PC-3 (cell line): ENCODE measurements at regions not wholly inside any gene's neighbourhood (a gene's known extent, or its start where the extent isn't known, plus 50 kb on each side); places are given as distances from the start of the nearest gene placed in this dataset.

ENCODE experiments used
- ATAC-seq: fragments of 200-7000 bp; cut with Tn5 transposase; 2 replicates; pipeline ENCODE4 v1.9.1; 2020; ENCODE audit warnings: mild to moderate bottlenecking, moderate library complexity
- BruUV-seq: library from RNA; stranded (reverse); fragments of 400-500 nt; replicated peaks from 2 replicates; lab custom pipeline; 2021; lab: Mats Ljungman, UMichigan
- CTCF ChIA-PET: fragments of 300-600 bp; sonication (Branson Sonifier 250); formaldehyde crosslinking; loops from one replicate; lab custom pipeline; 2022; ENCODE audit warnings: antibody characterized with exemption; lab: Charles Lee
- POLR2A ChIA-PET: fragments of 300-600 bp; sonication (Branson Sonifier 250); formaldehyde crosslinking; loops from one replicate; lab custom pipeline; 2022; ENCODE audit warnings: antibody characterized with exemption; ENCODE audit not compliant: unreplicated experiment; lab: Charles Lee
- DNase-seq: peaks from one replicate; pipeline ENCODE4 v3.0.0-alpha.2; 2015
- H2AFZ ChIP-seq: fragments of 300-600 bp; sonication (generic); 2 replicates; pipeline ENCODE4 v1.6.0; 2016; ENCODE audit warnings: antibody characterized with exemption, low read length
- H3F3A ChIP-seq: fragments of 300-600 bp; sonication (generic); one replicate; pipeline ENCODE4 v1.6.0; 2017; ENCODE audit warnings: antibody characterized with exemption, low read length, control low read depth, mild to moderate bottlenecking; ENCODE audit not compliant: unreplicated experiment
- H3K27ac ChIP-seq: fragments of 300-600 bp; sonication (generic); 2 replicates; pipeline ENCODE4 v1.5.1; 2016; ENCODE audit warnings: mild to moderate bottlenecking, low read length
- H3K27me3 ChIP-seq: fragments of 300-600 bp; sonication (generic); 2 replicates; pipeline ENCODE4 v1.6.1; 2016; ENCODE audit warnings: low read length, mixed read lengths
- H3K36me3 ChIP-seq: fragments of 300-600 bp; sonication (generic); 2 replicates; pipeline ENCODE4 v1.6.1; 2016; ENCODE audit warnings: low read depth, mixed run types, low read length, mixed read lengths
- H3K4me1 ChIP-seq: fragments of 300-600 bp; sonication (generic); 2 replicates; pipeline ENCODE4 v1.5.1; 2016; ENCODE audit warnings: low read length; ENCODE audit not compliant: insufficient read depth
- H3K4me2 ChIP-seq: fragments of 300-600 bp; sonication (generic); 2 replicates; pipeline ENCODE4 v1.6.0; 2016; ENCODE audit warnings: low read length
- H3K4me3 ChIP-seq: fragments of 300-600 bp; sonication (generic); 2 replicates; pipeline ENCODE4 v1.5.1; 2016; ENCODE audit warnings: mild to moderate bottlenecking, low read length, mixed read lengths
- H3K79me2 ChIP-seq: fragments of 300-600 bp; sonication (generic); 2 replicates; pipeline ENCODE4 v1.6.1; 2017; ENCODE audit warnings: low read length, mixed read lengths
- H3K9ac ChIP-seq: fragments of 300-600 bp; sonication (generic); 2 replicates; pipeline ENCODE4 v1.6.0; 2016; ENCODE audit warnings: mild to moderate bottlenecking, low read length
- H3K9me2 ChIP-seq: fragments of 300-600 bp; sonication (generic); replicated peaks from 2 replicates; pipeline ENCODE4 v1.6.1; 2016; ENCODE audit warnings: mixed run types, low read length, mixed read lengths
- H3K9me3 ChIP-seq: fragments of 300-600 bp; sonication (generic); 2 replicates; pipeline ENCODE4 v1.6.1; 2016; ENCODE audit warnings: low read length, mixed read lengths
- H4K20me1 ChIP-seq: fragments of 300-600 bp; sonication (generic); 2 replicates; pipeline ENCODE4 v1.6.1; 2016; ENCODE audit warnings: low read length, mixed read lengths
- CTCF ChIP-seq: fragments of 300-600 bp; sonication (generic); conservative IDR thresholded peaks from 2 replicates; pipeline ENCODE4 v1.5.1; 2017; ENCODE audit warnings: antibody characterized with exemption, low read depth, mild to moderate bottlenecking, low read length
- EZH2 ChIP-seq: fragments of 300-600 bp; sonication (generic); IDR thresholded peaks from one replicate; pipeline ENCODE4 v1.6.1; 2017; ENCODE audit warnings: antibody characterized with exemption, mild to moderate bottlenecking, low read length; ENCODE audit not compliant: unreplicated experiment
- EZH2phosphoT487 ChIP-seq: fragments of 300-600 bp; sonication (generic); IDR thresholded peaks from 2 replicates; pipeline ENCODE4 v1.6.1; 2018; ENCODE audit warnings: mild to moderate bottlenecking, antibody characterized with exemption, low read length, borderline replicate concordance
- intact Hi-C: fragments of 100-400 bp; cut with micrococcal nuclease; formaldehyde crosslinking; loops from 2 replicates; pipeline ENCODE4 v1.9.0; 2023

DNA sequence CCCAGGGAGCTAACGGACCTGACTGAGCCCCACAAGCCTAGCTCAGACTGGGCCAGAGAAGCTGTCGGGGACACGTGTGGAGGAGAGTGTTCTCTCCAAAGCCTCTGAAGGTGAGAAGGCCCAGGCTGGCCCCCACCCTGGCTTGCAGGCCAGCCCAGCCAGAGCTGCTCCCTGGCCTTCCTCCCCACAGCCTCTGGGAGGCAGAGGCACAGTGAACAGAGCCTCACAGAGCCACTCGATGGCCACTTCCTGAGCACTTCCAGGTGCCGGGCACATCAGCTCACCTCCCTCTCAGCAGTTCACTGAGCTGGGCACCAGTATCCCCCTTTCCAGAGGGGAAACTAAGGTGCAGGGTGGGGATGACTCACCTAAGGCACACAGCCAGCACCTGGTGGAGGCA lies 109.4 kb upstream of the LINGO1 start:
- Histone ChIP-seq H3K4me3 (no peak overlapping the region), H2AFZ (no peak overlapping the region), H3K9ac (no peak overlapping the region), H3K9me3 (no peaks in the 10 kb centered on the region), H3F3A (no peaks in the 10 kb centered on the region), H3K36me3 (no peaks in the 10 kb centered on the region), H3K27me3 (peaks cover 30% of the 10 kb centered on the region), H3K27ac (no peak overlapping the region), H3K79me2 (no peaks in the 10 kb centered on the region), H3K4me2 (no peak overlapping the region), H3K9me2 (no peaks in the 10 kb centered on the region), H3K4me1 (no peaks in the 10 kb centered on the region), H4K20me1 (no peaks in the 10 kb centered on the region)
- ChIA-PET POLR2A (no interaction called here), CTCF (no interaction called here)
- DNase-seq (no peak), ATAC-seq (no peak)
- BruUV-seq = no TSS peak
- TF ChIP-seq EZH2 = no peak
- TF ChIP-seq EZH2phosphoT487 = no peak
- TF ChIP-seq CTCF = no peak
- intact Hi-C loops = no loop called here

GRCh38 chr15:77741106-77741505 lies 108.4 kb upstream of the LINGO1 start:
- Histone ChIP-seq H2AFZ (no peak overlapping the region), H3K9me3 (no peaks in the 10 kb centered on the region), H3K27me3 (peaks cover 38% of the 10 kb centered on the region), H3F3A (no peaks in the 10 kb centered on the region), H3K4me2 (no peak overlapping the region), H3K4me3 (no peak overlapping the region), H3K79me2 (no peaks in the 10 kb centered on the region), H3K4me1 (no peaks in the 10 kb centered on the region), H3K36me3 (no peaks in the 10 kb centered on the region), H3K9me2 (no peaks in the 10 kb centered on the region), H3K27ac (no peak overlapping the region), H4K20me1 (no peaks in the 10 kb centered on the region), H3K9ac (no peak overlapping the region)
- POLR2A ChIA-PET = no interaction called here
- TF ChIP-seq CTCF (no peak), EZH2phosphoT487 (no peak), EZH2 (no peak)
- no peak for DNase-seq
- CTCF ChIA-PET = no interaction called here
- no peak for ATAC-seq
- no TSS peak for BruUV-seq
- intact Hi-C loops = no loop called here

DNA sequence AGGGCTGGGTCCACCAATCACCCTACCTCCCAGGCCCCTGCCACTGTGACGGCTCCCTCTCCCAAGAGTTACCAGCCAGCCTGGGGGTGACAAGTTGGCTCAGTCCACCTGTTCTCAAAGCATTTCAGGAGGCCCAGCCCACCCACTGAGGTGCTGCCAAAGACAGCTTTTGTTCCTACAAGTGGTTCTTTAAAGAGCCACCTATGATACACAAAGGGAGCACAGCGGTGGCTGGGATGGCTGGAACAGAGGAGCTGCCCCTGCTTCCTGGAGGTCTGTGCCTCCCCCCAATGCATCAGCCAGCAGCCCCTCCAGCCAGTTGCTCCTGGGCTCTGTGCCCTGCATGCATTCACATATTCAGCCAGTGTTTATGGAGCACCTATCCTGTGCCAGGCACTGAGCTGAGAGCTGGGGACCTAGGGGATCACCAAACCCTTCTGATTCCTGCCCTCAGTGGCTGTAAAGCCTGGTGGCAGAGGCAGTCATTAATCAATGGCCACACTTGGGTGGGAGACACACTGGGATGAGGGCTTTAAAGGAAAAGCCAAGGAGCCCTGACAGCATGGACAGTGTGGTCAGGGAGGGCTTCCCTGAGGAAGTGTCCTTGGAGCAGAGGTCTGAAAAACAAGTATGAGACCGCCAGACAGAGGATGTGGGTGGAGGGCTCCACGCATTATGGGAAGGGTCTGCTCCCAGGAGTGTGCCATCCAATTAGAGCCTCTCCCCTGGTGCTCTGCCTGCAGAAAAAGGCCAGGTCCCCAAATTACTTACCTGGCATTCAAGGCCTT lies 107.1 kb upstream of the LINGO1 start:
- H3K27ac ChIP-seq = no peak overlapping the region
- H3K9me2 ChIP-seq = no peaks in the 10 kb centered on the region
- H2AFZ ChIP-seq = no peak overlapping the region
- no peak for TF ChIP-seq EZH2phosphoT487
- no peak for TF ChIP-seq CTCF
- no peak for TF ChIP-seq EZH2
- no TSS peak for BruUV-seq
- intact Hi-C loops = no loop called here
- no peak overlapping the region for H3K9ac ChIP-seq
- H3K4me1 ChIP-seq = no peaks in the 10 kb centered on the region
- no peaks in the 10 kb centered on the region for H3K79me2 ChIP-seq
- POLR2A ChIA-PET = no interaction called here
- CTCF ChIA-PET = no interaction called here
- H3F3A ChIP-seq = no peaks in the 10 kb centered on the region
- no peaks in the 10 kb centered on the region for H4K20me1 ChIP-seq
- no peaks in the 10 kb centered on the region for H3K9me3 ChIP-seq
- peaks cover 51% of the 10 kb centered on the region for H3K27me3 ChIP-seq
- DNase-seq (no peak), ATAC-seq (no peak)
- no peak overlapping the region for H3K4me3 ChIP-seq
- H3K36me3 ChIP-seq = no peaks in the 10 kb centered on the region
- H3K4me2 ChIP-seq = no peak overlapping the region
